GM10266 (cell line): ENCODE measurements at regions not wholly inside any gene's neighbourhood (a gene's known extent, or its start where the extent isn't known, plus 50 kb on each side); places are given as distances from the start of the nearest gene placed in this dataset.
"Not testable (repeated sequence)": the region's sequence is repeated elsewhere in the genome, so short reads cannot be mapped to it uniquely, and the experiment has no call there.

Source experiments
- DNase-seq: peaks from one replicate; pipeline ENCODE4 v3.0.0; 2012; ENCODE audit errors: extremely low spot score
- CTCF ChIP-seq: IDR thresholded peaks from 2 replicates; pipeline ENCODE4 v1.5.1; 2012; ENCODE audit warnings: mild to moderate bottlenecking, low read depth; ENCODE audit not compliant: control insufficient read depth, insufficient read depth; ENCODE audit errors: missing control alignments

GRCh38 chr3:29026286-29026685, 254.6 kb upstream of the RBMS3 start:
- TF ChIP-seq CTCF, result no peak
- DNase-seq, result no peak

GRCh38 chr3:29026959-29027358, 253.9 kb upstream of the RBMS3 start:
- no peak for DNase-seq
- TF ChIP-seq CTCF, result no peak

GRCh38 chr3:29031175-29031574, 249.7 kb upstream of the RBMS3 start:
- not testable (repeated sequence) for DNase-seq

GRCh38 chr3:29033511-29033910, 247.4 kb upstream of the RBMS3 start:
- no peak for TF ChIP-seq CTCF
- DNase-seq, result no peak

- TF ChIP-seq CTCF, result no peak
- DNase-seq, result no peak
Measured at GRCh38 chr3:29050155-29050554, 230.7 kb upstream of the RBMS3 start.

- no peak for TF ChIP-seq CTCF
- no peak for DNase-seq
Measured at GRCh38 chr3:29057326-29057725, 223.5 kb upstream of the RBMS3 start.

GRCh38 chr3:29064085-29064484, 216.8 kb upstream of the RBMS3 start:
- TF ChIP-seq CTCF, result no peak
- DNase-seq, result no peak

- DNase-seq, result no peak
- no peak for TF ChIP-seq CTCF
Measured at GRCh38 chr3:29065211-29065785, 215.6 kb upstream of the RBMS3 start.
